HEK293T (cell line): ENCODE measurements at regions not wholly inside any gene's neighbourhood (a gene's known extent, or its start where the extent isn't known, plus 50 kb on each side); places are given as distances from the start of the nearest gene placed in this dataset.

ENCODE experiments used
- ARNT ChIP-seq: fragments of 450-650 bp; IDR thresholded peaks from 2 replicates; pipeline ENCODE4 v1.6.1; 2017; ENCODE audit warnings: mild to moderate bottlenecking
- BHLHE40 ChIP-seq: fragments of 450-650 bp; IDR thresholded peaks from 2 replicates; pipeline ENCODE4 v1.6.1; 2016; ENCODE audit warnings: mild to moderate bottlenecking, moderate library complexity, borderline replicate concordance
- ELF4 ChIP-seq: fragments of 450-650 bp; IDR thresholded peaks from 2 replicates; pipeline ENCODE4 v1.6.1; 2017; ENCODE audit warnings: antibody characterized with exemption
- FOXA1 ChIP-seq: fragments of 450-650 bp; IDR thresholded peaks from 2 replicates; pipeline ENCODE4 v1.6.1; 2016; ENCODE audit warnings: mild to moderate bottlenecking
- FOXK2 ChIP-seq: fragments of 450-650 bp; IDR thresholded peaks from 2 replicates; pipeline ENCODE4 v1.6.1; 2016; ENCODE audit warnings: mild to moderate bottlenecking
- FOXM1 ChIP-seq: fragments of 450-650 bp; IDR thresholded peaks from 2 replicates; pipeline ENCODE4 v1.6.1; 2017; ENCODE audit warnings: mild to moderate bottlenecking, borderline replicate concordance
- LEF1 ChIP-seq: fragments of 450-650 bp; IDR thresholded peaks from 2 replicates; pipeline ENCODE4 v1.6.1; 2017; ENCODE audit warnings: mild to moderate bottlenecking, borderline replicate concordance
- NFRKB ChIP-seq: fragments of 450-650 bp; IDR thresholded peaks from 2 replicates; pipeline ENCODE4 v1.6.1; 2016; ENCODE audit warnings: mild to moderate bottlenecking, moderate library complexity
- SP1 ChIP-seq: fragments of 450-650 bp; IDR thresholded peaks from 2 replicates; pipeline ENCODE4 v1.6.1; 2017
- SUZ12 ChIP-seq: fragments of 450-650 bp; IDR thresholded peaks from 2 replicates; pipeline ENCODE4 v1.6.1; 2016; ENCODE audit warnings: mild to moderate bottlenecking
- TARDBP ChIP-seq: fragments of 450-650 bp; IDR thresholded peaks from 2 replicates; pipeline ENCODE4 v1.6.1; 2016
- ZNF384 ChIP-seq: fragments of 450-650 bp; IDR thresholded peaks from 2 replicates; pipeline ENCODE4 v1.6.1; 2016

- no peak for TF ChIP-seq FOXK2
- TF ChIP-seq SUZ12, result no peak
- no peak for TF ChIP-seq ELF4
- no peak for TF ChIP-seq ZNF384
- TF ChIP-seq LEF1, result no peak
- TF ChIP-seq BHLHE40, result no peak
- TF ChIP-seq TARDBP, result no peak
- no peak for TF ChIP-seq NFRKB
- TF ChIP-seq SP1, result no peak
- no peak for TF ChIP-seq FOXM1
- TF ChIP-seq ARNT, result no peak
- no peak for TF ChIP-seq FOXA1
These were observed 538.5 kb upstream of the ZEB2 start for GRCh38 chr2:145058457-145058856.
